Right kidney (tissue), 1 donor: ENCODE measurements at regions not wholly inside any gene's neighbourhood (a gene's known extent, or its start where the extent isn't known, plus 50 kb on each side); places are given as distances from the start of the nearest gene placed in this dataset.
A peak's percentile ranks its signal among the peaks of the same experiment; 100 is the strongest.

Source experiments
- DNase-seq: peaks from one replicate; pipeline ENCODE4 v3.0.0-alpha.2; 2016

DNA sequence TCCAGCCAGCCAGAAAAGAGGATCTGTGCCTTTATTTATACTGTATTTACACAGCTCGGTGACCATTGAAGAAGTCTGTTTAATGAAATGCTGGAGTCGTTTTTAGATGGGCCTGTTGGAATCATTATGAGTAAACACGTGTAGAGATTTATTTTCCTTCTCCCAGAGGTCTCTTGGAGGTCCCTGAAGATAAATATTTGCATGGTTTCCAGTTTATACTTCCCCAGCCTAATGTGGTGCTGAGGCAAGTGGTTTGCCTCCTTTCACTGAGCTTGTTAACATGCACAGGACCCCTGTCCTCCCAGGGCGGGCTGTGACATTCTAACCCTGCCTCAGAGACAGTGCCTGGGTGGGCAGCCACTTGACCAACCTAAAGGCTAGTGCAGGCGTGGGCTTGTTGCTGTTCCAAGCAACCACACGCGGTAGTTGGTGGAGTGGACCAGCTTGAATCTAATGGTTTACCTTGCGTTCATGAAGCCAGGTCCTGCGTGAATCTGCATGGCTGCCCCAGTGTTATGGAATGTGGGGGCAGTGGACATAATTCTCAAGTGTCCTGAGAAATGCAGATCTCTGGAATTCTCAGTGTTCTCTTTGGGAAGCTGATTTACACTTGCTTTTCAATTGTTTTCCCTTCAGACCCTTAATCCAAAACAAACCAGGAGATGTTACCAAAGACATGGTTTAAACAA, 130.2 kb upstream of the DLX2 start:
- peak; percentile 58 for DNase-seq

DNA sequence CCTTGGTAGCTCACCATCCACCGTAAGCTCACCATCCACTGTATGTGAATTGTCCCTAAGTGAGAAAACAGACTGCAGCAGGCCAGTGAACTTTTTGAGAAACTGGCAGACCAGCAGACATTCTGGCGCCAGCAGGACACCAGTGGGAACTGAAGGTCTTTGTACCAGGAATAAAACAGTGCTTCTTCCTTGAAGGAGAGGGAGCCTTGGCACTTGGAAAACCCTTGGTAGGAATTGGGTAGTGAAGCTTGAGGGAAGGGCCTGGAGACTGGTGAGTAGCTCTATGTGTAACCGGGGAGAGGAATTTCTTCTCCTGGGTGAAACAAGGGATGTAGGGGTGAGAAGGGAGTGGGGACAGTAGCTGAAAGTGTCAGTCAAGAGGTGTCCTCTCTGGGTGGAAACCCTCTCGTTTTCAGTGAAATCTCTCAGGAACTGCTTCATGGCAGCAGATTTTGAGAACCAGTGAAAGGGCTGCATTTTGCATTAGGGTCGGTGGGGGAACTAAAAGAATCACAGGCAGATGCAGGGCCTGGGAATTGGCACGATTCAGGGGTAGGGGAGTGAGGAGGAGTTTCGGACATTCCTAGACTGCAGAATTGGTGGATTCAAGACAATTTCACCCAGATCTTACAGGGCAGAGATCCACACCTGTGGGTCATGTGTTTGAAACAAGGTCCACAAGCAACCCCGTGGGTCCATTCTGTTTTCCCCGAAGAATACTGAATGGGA, 131.5 kb upstream of the DLX2 start:
- peak; percentile 48 for DNase-seq

DNA sequence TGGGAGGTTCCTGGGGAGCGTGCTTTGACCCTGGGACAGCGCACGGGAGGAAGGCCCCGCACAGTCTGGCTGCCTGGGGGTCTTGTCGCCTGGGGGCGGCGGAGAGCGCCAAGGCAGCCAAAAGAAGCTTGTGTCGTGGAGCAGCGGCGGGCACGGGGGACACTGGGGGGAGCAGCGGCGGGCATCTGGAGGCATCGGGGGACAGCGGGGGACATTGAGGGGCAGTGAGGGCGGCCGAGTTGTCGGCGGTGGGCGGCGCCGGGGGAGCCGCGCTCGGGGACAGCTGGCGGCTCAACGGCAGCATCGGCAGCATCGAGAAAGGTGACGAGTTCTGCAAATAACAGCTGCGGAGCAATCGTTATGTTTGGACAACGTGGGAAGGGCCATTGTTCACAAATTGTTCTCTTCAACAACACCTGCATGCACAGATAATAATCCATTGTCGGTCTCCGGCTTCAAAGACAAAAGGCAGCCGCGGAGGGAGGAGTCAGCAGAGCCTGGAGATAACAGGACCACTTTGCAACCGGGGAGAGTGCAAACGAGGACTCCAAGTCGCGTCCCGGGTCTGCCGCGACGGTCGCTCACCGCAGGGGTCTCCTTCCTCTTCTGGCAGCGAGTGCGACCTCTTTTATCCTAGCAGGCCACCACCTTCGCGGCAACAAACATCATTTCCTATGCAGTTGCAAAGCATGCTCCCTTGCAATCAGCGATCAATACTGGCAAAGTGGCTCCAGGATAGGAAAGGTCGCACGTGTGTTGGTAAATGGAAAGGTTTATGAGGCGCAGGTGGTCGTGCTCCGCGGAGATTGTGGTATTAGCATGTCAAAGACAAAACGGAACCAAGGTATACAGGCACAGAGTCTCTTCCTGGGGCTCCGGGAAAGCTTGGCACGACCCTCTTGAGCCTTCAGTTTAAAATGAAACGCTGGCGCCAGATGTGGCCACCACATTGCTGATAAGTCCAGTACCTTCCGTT, 132.3 kb upstream of the DLX2 start:
- DNase-seq, result peak; percentile 65

DNA sequence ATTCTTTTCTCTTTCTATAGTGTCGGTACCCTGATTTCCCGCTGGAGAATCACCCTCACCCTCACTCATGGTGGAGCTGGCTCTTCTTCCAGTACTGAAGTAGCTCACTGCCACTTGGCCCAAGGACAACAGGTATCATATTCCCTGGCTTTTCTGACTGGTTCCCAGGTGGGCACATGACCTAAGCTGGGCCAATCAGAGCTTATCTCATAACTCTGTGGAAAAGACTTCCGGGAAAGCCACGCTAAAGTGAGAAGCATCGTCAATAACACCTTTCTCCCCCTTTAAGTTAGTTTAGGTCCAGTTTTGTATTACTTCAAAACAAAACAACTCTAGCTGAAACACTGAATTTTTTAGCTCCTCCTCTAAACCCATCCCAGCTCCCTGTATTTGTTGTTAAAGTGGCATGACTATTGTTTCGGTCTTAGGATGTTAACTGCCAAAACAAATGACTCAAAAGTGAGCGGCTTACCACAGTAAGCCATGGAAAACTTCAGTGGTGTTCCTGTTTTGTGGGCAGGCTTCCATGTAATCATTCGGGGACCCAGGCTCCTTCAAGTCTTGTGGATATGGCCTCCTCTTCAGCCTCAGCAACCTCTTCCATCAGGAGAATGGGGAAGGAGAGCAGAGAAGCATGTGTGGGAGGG, 137.4 kb upstream of the DLX2 start:
- no peak for DNase-seq

DNA sequence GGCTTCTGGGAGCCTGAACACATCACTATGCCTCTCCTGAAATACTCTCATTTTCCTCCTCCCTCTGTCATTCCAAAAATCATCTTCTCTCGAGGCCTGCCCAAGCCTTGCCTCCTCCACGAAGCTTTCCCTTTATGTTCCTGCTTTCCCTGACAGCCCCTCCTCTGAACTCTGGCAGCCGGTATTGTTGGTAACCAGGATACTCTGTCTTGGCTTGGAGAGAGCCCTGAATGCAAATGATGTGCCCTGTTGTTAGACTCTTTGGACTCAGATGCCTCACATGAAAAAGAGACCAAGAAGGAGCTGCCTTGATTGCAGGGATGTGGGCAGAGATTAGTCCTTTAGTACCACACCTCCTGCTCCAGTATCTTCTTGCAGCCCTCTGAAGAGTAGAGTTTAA, 138.5 kb upstream of the DLX2 start:
- no peak for DNase-seq

DNA sequence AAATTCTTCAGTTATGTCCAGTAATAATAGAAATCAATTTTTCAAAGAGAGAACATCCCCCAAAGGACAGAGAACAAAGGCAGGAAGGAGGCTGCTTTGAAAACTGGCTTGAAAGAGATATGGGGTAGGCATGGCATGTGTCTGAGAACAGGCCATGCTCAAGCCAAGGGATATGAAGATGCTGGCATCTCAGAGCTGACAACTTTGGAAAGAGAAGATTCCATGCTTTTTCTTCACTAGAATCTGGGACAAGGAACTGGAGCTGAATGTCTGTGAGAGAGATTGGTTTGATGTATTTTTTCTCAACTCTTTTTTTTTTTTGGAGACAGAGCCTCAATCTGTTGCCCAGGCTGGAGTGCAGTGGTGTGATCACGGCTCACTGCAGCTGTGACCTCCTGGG, 139.8 kb upstream of the DLX2 start:
- no peak for DNase-seq

DNA sequence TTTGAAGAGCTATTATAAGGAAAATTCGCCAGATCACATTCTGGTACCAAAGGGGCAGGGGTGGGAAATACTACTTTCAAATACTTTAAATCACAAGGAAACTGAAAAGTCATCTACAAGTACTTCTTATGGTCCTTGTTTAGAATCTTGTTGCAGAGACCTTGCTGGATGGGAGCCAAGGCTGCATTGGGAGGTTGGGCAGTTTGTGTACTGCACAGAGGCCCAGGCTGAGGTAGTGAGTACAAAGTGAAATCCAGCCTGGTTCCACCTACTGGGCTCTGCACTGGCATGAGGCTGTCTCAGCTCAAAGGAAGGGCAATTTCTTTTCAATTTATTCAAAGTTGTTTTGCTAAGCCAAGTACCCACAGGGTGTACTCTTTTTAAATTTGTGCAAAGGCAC, 140.3 kb upstream of the DLX2 start:
- no peak for DNase-seq

DNA sequence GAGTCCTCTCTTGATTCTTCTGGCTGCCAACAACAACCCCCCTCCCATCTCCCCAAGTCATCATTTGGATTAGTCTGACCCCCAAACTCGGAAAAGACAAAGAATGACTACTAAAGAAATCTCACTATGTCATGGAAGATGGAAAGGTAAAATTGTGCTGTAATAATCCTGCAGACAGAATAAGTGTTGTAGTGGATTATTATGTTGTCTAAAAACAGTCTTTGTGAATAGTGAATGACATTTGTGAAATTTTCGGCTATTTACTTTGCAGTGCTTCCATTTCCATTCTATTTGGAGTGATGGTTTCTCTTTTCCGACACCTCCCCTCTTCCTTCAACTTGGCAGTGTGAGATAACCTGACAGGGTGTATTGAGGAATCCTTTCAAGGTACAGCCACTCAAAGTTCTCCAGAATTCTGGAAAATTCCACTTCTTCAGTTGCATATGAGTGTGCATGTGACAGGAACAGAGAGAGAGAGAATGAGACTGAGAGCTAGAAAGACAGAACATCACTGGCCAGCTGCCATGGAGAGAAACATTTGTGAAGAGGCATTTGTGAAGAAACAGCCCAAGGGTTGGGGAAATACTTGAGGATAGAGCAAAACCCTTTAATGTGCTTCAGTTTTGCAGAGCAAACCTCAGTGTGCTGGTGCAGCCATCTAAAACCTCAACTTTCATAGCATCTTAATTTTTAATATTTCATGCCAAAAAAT, 141.9 kb upstream of the DLX2 start:
- no peak for DNase-seq

DNA sequence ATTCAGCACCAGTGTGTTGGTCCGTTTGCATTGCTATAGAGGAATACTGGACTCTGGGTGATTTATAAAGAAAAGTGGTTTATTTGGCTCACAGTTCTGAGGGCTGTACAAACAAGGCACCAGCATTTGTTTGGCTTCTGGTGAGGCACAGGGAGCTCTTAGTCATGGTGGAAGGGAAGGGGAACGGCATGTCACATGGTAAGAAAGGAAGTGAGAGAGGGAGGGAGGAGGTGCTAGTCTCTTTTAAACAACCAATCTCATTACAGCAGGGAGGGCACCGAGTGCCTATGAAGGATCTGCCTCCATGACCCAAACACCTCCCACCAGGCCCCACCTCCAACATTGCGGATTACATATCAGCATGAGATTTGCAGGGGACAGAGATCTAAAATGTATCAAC, 143.9 kb upstream of the DLX2 start:
- DNase-seq, result no peak

DNA sequence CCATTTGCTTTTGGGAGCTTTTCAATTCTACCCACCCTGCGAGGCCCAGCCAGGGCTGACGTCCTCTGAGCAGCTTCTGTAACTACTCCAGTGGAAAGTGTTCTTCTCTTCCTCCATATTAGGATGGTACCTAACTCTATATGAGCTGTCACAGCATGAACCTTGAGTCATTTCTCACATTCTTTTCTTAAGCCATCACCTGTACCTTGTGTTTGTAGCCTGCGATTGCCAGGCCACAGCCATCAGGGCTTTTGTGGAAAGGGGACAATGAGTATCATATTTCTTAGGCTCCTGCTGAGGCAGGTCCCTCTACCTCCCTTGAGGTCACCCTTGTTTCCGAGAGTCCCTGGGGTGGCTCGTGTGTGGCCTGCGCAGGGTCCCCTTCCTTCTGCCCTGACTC, 144.5 kb upstream of the DLX2 start:
- DNase-seq, result no peak

DNA sequence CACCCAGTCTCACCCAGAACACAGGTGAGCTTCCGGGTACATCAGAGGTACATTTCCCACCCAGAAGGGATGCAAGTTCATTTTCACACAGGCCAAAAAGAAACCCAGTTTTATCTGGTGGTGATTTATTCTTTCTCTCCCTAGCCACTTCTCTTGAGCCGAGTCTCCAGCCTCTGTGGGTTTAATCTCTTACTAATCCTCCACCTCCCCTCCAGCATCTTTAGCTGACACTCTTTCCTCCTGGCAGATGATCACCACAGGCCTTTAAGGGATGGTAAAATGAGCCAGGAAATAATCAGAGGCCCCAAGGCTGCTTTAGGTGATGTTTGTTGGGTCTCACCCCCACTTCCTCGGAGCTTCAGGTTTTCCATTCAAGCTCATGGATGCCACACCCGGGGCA, 145.7 kb upstream of the DLX2 start:
- no peak for DNase-seq

DNA sequence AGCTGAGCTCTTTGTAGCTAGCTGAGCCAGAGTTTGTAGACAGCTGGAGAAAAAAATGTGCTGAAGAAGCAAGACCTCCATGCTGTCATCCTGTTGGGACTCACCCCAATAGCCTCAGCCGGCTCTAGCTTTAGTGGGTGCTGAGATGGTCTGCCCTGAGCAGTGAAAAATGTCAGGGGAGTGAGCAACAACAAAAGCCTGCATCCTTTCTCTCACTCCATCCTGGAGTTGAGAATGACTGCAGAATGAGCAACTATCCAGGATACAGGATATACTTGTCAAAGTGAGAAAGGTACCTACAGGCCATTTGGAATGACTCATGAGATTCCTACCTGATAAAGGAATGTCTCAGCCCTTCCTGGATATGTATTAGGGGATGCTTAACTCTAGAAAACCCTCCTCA, 146.1 kb upstream of the DLX2 start:
- no peak for DNase-seq

DNA sequence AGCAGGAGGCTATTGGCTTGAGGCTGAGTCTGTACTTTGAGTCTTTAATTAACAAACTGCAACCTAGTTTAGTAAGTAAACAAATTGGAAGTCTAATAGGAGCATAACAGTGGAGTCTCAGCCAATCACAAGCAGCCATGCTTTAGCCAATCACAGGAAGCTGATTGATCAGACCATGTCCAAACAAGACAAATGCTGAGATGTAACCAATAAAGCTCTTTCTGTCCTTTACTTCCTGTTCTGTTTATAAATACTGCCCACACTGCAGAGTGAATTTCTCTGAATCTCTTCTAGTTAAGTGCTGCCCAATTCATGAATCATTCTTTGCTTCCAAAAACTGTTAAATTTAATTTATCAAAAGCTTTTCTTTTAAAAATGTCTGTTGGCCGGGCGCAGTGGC, 146.6 kb upstream of the DLX2 start:
- no peak for DNase-seq

DNA sequence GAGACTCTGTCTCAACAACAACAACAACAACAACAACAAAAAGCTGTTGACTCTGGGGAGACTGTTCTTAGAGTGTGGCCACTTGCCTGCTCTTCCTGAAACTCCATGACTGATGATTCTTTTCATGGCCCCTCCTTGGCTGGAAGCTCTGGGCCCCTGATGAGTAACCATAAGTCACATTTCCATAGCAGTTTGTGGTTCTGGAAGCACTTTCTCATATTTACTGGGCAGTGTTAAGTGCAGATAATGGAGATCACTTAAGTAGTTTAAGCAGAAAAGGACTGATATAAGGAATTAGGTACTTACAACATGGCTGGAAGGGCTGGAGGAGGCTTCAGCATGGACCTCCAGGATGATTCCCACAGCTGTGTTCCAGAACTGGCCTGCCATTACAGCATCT, 147.3 kb upstream of the DLX2 start:
- no peak for DNase-seq

DNA sequence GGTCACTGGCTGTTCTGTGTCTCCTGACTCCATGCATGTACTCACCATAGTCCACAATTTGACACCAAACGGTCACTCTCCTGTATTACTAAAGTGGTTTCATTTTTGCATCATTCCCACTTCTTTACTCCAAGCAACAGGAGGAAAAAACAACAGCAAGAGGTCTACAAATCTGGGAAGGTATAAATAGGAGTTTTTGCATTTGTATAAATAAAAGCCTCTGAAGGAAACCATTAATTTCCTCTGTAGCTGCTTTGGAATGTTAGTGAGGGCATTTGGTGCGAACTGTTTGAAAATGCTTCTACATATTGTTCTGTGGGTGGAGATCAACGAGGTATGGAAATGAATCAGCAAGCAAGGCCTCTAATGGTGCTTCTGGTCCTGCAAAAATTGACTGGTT, 148.5 kb upstream of the DLX2 start:
- no peak for DNase-seq

DNA sequence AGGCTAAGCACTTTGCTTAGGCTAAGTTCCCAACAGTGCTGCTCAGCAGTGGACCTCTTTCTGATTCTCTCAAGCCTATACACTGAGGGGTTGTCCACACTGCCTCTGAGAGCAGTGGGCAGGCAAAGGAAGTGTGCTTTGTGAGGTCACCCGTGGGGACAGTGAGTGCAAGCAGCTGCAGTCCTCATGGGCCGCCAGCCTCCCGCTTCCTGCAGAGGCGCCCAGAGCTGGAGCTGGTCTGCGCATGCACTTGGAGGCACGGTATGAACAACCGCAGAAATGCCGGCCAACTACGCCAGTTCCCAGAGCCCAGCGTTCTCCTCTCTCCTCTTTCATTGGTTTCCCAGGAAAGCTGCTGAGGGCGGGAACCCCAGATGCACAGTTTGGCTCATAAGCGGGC, 149.5 kb upstream of the DLX2 start:
- DNase-seq, result no peak

DNA sequence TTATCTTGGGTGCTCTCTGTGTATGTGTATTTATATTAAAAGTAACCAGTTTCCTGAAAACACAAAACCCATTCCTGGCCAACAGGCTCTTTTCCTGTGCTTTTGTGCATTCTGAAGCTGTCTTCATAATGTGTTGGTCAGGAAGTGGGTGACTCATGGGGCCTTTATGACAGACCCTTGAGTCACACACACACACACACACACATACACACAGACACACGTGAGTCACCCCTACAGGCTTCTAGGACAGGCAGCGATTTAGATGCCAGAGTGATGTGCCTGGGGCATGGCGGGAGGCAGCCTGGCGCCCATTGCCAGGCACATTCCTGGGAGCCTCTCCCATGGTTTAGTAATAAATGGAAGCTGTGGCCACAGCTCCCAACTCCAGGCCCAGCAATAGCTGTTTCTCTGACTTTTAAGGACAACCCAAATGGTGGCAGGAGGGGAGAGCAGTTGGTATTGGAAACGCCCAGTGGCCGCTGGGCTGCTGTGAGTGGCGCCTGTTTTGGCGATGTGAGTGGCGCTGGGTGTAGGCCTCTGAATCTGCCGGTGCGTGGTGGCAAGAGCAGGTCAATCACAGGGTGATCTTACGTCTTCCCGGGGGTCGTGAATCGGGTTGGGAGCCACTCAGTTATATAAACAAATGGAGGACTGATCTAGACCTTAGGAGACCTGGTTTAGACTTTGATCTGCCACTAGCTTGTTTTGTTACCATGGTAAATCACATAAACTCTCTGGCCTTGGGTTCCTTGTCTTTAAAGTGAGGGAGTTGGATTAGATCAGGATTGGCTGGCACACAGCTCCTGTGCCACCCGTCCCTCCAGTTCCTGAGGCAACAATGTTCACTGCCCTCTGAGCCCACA, 150.7 kb upstream of the DLX2 start:
- DNase-seq, result no peak

DNA sequence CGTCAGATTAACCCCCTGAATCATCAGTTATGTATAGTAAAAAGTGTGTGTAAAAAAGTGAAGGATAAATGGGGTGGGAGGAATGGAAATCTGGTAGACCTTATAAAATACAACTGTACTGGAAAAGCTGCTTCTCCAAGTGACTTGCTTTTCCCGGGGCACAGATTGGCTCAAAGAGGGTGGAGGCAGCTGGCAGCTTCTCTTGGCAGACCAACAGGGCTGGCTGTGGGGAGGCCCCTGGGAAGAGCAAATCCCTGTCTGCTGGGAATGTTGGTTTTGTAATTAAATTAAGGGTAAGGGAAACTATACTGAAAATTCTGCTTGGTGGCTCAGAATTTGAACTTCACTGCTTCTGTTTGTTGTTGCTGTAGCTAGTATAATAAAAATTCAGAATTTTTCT, 154.2 kb upstream of the DLX2 start:
- DNase-seq, result no peak

DNA sequence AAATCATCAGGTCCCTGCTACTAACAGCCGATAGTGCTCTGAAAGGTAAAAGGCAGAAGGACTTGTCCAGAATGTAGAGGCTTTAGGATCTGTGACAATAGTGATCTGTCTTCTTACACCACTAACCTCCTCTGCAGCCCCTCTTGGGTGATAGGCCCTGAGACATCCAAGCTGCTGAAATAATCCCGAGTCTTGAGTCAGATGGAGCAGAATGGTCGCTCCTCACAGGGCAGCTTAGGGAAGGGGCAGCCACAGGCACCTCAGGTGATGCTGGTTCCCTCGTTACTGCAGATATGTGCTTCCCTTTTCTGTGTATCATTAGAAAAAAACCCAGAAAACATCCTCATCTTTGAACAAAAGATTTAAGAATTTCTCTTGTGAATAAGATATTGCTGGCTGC, 157.1 kb upstream of the DLX2 start:
- DNase-seq, result no peak

DNA sequence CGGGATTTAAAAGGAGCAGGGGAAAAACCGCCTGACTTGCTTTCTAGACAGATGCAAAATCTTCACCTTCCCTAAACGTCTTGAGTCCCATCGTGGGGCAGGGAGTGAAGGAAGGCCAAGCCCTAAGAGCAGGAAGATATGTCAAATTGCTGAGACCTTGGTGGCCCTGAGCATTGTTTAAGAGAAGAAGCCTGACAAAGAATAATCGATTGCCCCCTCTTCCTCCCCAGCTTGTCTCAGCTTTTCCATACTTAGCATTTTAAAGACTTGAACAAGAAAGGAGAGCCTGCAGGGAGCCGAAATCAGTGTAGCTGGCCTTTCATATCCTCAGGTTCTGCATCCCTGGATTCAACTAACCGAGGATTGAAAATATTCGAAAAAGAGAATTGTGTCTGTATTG, 157.6 kb upstream of the DLX2 start:
- no peak for DNase-seq

DNA sequence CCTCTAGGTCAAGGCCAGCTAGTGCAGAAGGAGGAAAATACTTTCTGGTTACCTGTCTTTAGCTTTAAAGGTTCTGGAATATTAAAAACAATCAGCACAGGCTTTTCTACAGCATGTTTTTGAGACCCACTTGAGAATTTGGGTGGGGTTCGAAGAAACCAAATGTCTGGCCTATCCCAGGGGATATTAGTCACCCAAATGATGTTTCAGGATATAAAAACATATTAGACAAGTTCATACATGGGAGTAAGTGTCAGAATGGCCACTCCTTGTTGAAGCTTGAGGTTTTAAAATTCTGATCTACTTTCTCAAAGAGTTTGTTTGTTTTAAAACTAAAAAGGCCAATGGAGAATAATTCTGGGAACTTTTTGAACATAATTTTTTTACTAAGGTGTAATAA, 158.6 kb upstream of the DLX2 start:
- DNase-seq, result no peak
